ENCODE measurements at regions not wholly inside any gene's neighbourhood (a gene's known extent, or its start where the extent isn't known, plus 50 kb on each side); places are given as distances from the start of the nearest gene placed in this dataset.

- POLR2A ChIA-PET (ENCODE audit: unreplicated experiment) = no interaction called here
- in situ Hi-C loops (cut with MboI; ENCODE audit: low sequenced_read_pairs) = no loop called here
- CTCF ChIA-PET = no interaction called here
Observed at GRCh38 chr4:97504713-97505112, 638.6 kb downstream of the STPG2 start.

More at GRCh38 chr4:97504713-97505112, 638.6 kb downstream of the STPG2 start:
- H3K79me1 ChIP-seq (ENCODE audit: low read depth in 1 of 2, low read length in 2 of 2) = no peaks in the 10 kb centered on the region
- DNase-seq (no peak), ATAC-seq (ENCODE audit: low read depth) (no peak)
- no peak overlapping the region for H2AK9ac ChIP-seq (replicated peaks; ENCODE audit: low read depth, low read length, poor library complexity)
- intact Hi-C loops (cut with micrococcal nuclease) = no loop called here
- no peak overlapping the region for H3K27ac ChIP-seq (ENCODE audit: insufficient read depth, low read length)
- H3K4me2 ChIP-seq (ENCODE audit: low read depth, low read length) = no peak overlapping the region
- H2BK120ac ChIP-seq (ENCODE audit: low read depth, low read length) = no peak overlapping the region
- BruUV-seq (replicated peaks) = no TSS peak
- H3K14ac ChIP-seq (replicated peaks; ENCODE audit: low read depth, low read length) = no peak overlapping the region
- H4K8ac ChIP-seq (ENCODE audit: low read depth in 2 of 2, low read length in 2 of 2) = no peak overlapping the region
- H4K91ac ChIP-seq (ENCODE audit: insufficient read depth, low read depth, low read length) = no peak overlapping the region
- no peak overlapping the region for H3K4me3 ChIP-seq (ENCODE audit: insufficient read depth, low read depth, low read length)
- no peaks in the 10 kb centered on the region for H4K20me1 ChIP-seq (ENCODE audit: insufficient read depth, low read length)
- H3K18ac ChIP-seq (ENCODE audit: low read depth, low read length) = no peak overlapping the region
- no peaks in the 10 kb centered on the region for H3K9me1 ChIP-seq (ENCODE audit: insufficient read depth, low read length)
- H2AK5ac ChIP-seq (ENCODE audit: low read depth, low read length) = no peak overlapping the region
- no peaks in the 10 kb centered on the region for H3K4me1 ChIP-seq (ENCODE audit: control insufficient read depth, insufficient read depth, low read length)
- H4K5ac ChIP-seq (ENCODE audit: low read depth, low read length) = no peak overlapping the region
- H3K9ac ChIP-seq (ENCODE audit: low read depth, low read length) = no peak overlapping the region
- no peaks in the 10 kb centered on the region; the same call in 1 of the 2 replicates for H3K9me3 ChIP-seq (ENCODE audit: control insufficient read depth, insufficient read depth, low read length)
- no peak overlapping the region for H2BK5ac ChIP-seq (ENCODE audit: low read depth, low read length, poor library complexity, severe bottlenecking)
- no peak overlapping the region for H2BK20ac ChIP-seq (ENCODE audit: low read depth, low read length)
- no peak overlapping the region for H3K4ac ChIP-seq (ENCODE audit: low read depth, low read length)
- no peak overlapping the region for H3K56ac ChIP-seq (ENCODE audit: extremely low read depth, insufficient read depth, low read length)
- TF ChIP-seq RFX5 (IDR thresholded peaks at IDR 0.05; ENCODE audit: low read depth, low read length) = no peak
- no peak for TF ChIP-seq MAZ (IDR thresholded peaks at IDR 0.05; ENCODE audit: borderline replicate concordance, low read depth, low read length)
- no peak for TF ChIP-seq MXI1 (IDR thresholded peaks at IDR 0.05; ENCODE audit: borderline replicate concordance, low read depth, low read length)
- no peak for TF ChIP-seq ELK1 (IDR thresholded peaks at IDR 0.05; ENCODE audit: borderline replicate concordance, low read depth, low read length)
- TF ChIP-seq POLR2A (IDR thresholded peaks at IDR 0.05; ENCODE audit: low read depth, low read length) = no peak
- TF ChIP-seq BHLHE40 (IDR thresholded peaks at IDR 0.05; ENCODE audit: low read depth, low read length) = no peak
- no peak for TF ChIP-seq CEBPB (IDR thresholded peaks at IDR 0.05; ENCODE audit: low read depth, low read length)
- TF ChIP-seq SMC3 (IDR thresholded peaks at IDR 0.05; ENCODE audit: low read depth, low read length) = no peak
- TF ChIP-seq RAD21 (IDR thresholded peaks at IDR 0.05; ENCODE audit: low read length) = no peak
- TF ChIP-seq RCOR1 (IDR thresholded peaks at IDR 0.05; ENCODE audit: insufficient replicate concordance, low read length) = no peak
- no peak for TF ChIP-seq USF2 (IDR thresholded peaks at IDR 0.05; ENCODE audit: low read depth, low read length)
- no peak for TF ChIP-seq FOS (IDR thresholded peaks at IDR 0.05; ENCODE audit: low read depth, low read length)
- no peak for TF ChIP-seq NFE2L2 (IDR thresholded peaks at IDR 0.05; ENCODE audit: low read depth, low read length)
- TF ChIP-seq MAFK (IDR thresholded peaks at IDR 0.05; ENCODE audit: low read depth, low read length) = no peak
- TF ChIP-seq CHD1 (IDR thresholded peaks at IDR 0.05; ENCODE audit: low read depth, low read length) = no peak
- no peak for TF ChIP-seq CTCF (conservative IDR thresholded peaks at IDR 0.05; ENCODE audit: low read depth, low read length)
- H2AFZ ChIP-seq (replicated peaks; ENCODE audit: low read length, poor library complexity) = no peak overlapping the region
- dilution Hi-C loops (cut with HindIII; ENCODE audit: low sequenced_read_pairs, unreplicated experiment) = no loop called here
- H3K36me3 ChIP-seq (ENCODE audit: control insufficient read depth, insufficient read depth, low read length) = no peaks in the 10 kb centered on the region
- H3K23ac ChIP-seq (ENCODE audit: low read depth, low read length) = no peak overlapping the region
- no peaks in the 10 kb centered on the region for H3K27me3 ChIP-seq (ENCODE audit: control insufficient read depth, insufficient read depth, low read length)
- H2BK15ac ChIP-seq (ENCODE audit: low read depth, low read length) = no peak overlapping the region
